Umbilical cord (tissue), 1 donor: ENCODE measurements at regions not wholly inside any gene's neighbourhood (a gene's known extent, or its start where the extent isn't known, plus 50 kb on each side); places are given as distances from the start of the nearest gene placed in this dataset.

Experiments used
- DNase-seq: peaks from one replicate; pipeline ENCODE4 v3.0.0-alpha.2; 2015; ENCODE audit warnings: low spot score

GRCh38 chr17:14487068-14487467 is 186.2 kb downstream of the HS3ST3B1 start:
- DNase-seq, result no peak

DNA sequence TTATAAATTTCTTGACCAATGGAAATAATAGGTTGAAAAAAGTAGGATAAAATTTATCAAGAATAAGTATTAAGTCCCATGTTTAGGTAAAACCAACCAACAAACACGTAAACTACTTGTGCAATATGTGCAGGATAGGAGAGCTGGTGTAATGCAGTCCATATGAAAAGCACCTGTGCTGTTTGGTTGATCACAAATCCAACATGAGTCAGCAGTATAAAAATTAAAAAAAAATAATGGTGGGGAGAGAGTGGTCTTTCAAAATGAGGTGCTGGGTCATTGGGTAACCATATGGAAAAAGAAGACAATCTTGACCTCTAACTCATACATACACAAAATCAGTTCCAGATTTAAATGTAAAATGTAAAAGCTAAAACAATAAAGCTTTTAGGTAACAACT is 181.8 kb downstream of the HS3ST3B1 start:
- no peak for DNase-seq

- DNase-seq, result no peak
Observed at GRCh38 chr17:14481664-14482063, 180.8 kb downstream of the HS3ST3B1 start.

DNA sequence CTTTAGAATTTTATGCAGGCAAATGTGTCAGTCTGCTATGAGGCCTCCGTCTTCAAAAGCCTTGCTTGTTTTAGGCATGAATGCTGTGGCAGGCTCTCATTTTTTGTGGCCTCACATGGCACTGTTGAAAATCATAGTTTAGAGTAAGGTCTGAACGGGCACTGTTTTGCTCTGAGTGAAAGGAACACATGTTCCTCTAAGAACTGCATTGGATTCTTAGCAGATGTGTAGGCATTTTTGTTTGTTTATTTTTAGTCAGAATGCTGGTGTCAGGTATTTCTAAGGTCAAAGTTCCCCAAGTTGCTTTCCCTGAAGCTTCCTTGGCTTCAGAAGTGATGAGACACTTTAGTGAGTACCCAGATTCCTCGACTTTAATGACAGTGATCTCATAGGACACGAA is 173.7 kb downstream of the HS3ST3B1 start:
- no peak for DNase-seq

DNA sequence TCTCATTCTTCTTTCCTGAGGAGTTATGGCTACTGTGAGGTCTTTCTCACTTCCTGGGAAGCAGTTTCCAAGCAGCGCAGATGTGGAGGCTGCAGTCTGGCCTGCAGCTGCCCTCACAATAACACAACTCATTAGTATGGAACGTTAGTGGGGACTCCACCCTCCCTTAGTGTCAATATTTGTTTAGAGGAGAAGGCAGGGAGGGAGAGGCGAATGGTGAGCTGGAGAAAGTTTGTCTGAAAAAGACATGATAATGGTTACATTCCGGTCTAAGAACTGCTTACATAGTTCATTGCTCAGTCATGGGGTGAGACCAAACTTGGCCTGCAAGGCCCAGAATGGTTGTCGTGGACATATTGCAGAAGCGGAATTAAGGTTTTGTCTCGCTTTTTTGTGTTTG is 170.2 kb downstream of the HS3ST3B1 start:
- no peak for DNase-seq

GRCh38 chr17:14470417-14470816 is 169.5 kb downstream of the HS3ST3B1 start:
- DNase-seq, result no peak

DNA sequence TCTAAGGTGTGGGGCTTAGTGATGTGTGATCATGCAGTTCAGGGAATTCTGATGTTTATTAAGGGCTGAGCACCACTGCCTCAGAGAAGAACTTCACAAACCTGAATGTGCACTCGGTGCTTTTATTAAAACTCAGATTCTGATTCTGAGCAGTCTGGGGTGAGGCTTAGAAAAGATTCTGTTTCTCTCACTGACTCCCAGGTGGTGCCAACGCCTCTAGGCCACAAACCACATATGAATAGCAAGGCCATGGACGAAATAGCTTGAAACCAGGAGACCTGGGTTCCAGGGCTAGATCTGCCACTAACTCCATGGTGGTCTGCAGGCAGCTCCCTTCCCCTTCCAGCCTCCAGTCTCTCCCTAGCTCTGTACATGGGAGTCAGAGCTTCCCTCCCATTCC is 169.1 kb downstream of the HS3ST3B1 start:
- no peak for DNase-seq

- no peak for DNase-seq
Observed at GRCh38 chr17:14468858-14469257, 168.0 kb downstream of the HS3ST3B1 start.

- DNase-seq, result no peak
Observed at GRCh38 chr17:14461227-14461548, 160.3 kb downstream of the HS3ST3B1 start.

- DNase-seq, result no peak
Observed at GRCh38 chr17:14460516-14461226, 159.8 kb downstream of the HS3ST3B1 start.

GRCh38 chr17:14459955-14460354 is 159.1 kb downstream of the HS3ST3B1 start:
- DNase-seq, result no peak

GRCh38 chr17:14458724-14459123 is 157.8 kb downstream of the HS3ST3B1 start:
- DNase-seq, result no peak

- DNase-seq, result no peak
Observed at GRCh38 chr17:14454746-14455145, 153.9 kb downstream of the HS3ST3B1 start.

GRCh38 chr17:14452856-14453255 is 152.0 kb downstream of the HS3ST3B1 start:
- no peak for DNase-seq

- DNase-seq, result no peak
Observed at GRCh38 chr17:14451729-14452191, 150.9 kb downstream of the HS3ST3B1 start.

DNA sequence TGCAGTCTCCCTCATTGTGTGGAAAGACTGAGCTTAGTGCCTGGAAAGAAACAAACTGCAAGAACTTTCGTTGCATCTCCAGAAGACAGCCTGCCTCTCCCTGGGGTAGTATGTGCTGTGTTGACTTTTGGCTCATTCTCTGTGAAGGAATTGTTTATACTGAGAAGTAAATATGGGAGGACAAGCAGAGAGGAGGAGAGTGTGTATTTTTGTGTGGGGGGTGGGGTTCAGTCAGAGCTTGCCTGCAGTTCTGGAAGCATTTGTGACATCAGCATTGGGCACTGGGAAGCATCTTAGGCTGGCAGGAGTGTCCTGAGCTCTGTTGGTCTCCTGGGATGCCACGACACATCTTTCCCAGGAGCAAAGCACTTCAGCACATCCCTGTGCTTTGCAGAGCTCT is 147.9 kb downstream of the HS3ST3B1 start:
- no peak for DNase-seq

DNA sequence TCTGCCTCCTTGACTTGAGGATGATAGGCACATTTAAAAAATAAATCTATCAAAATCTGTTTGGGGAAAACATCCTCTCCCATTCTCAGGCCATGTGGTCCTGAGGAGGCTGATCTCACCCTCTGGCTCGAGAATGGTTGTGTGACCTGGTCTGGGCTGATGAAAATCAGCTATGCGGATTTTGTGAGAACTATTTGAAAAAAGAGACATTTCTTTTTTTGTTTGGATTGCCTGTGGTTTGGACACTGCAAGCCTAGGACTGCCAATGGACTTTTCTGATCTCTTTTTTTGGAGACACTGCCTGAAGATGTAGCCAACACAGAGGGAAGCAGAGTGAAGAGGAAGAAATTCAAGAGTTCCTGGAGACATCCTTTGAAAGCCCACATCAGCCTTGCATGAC is 145.9 kb downstream of the HS3ST3B1 start:
- no peak for DNase-seq

GRCh38 chr17:14444915-14445314 is 144.0 kb downstream of the HS3ST3B1 start:
- no peak for DNase-seq

DNA sequence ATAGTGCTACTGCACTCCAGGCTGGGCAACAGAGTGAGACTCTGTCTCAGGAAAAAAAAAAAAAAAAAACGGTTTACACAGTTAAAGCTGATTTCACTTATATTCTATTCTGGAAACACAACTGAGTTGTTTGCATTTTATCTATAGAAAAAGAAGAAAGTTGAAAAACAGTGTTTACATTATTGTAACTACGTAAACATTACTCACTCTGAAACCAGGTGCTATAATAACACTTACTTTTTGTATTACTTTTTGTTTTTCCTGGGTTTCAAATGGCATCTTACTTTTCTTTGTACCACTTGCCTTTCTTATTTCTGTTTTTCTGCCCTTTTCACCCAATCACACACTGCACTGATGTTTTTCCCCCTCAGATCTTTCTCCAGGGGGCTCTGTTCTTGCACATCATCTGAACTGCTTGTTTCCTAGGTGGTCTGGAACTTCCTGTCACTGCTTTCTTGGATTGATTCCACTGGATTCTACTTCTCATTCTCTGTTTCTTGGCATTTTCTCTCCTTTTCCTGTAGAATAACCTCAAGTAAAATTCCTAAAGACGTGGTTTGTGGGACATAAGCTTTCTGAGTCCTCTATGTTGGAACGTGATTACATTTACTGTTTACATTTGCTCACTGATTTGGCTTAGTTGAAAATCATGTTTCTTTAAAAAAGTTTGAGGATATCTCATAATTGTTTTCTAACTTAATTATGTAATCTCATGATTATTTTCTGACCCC is 142.1 kb downstream of the HS3ST3B1 start:
- no peak for DNase-seq

- DNase-seq, result no peak
Observed at GRCh38 chr17:14437176-14437575, 136.3 kb downstream of the HS3ST3B1 start.

DNA sequence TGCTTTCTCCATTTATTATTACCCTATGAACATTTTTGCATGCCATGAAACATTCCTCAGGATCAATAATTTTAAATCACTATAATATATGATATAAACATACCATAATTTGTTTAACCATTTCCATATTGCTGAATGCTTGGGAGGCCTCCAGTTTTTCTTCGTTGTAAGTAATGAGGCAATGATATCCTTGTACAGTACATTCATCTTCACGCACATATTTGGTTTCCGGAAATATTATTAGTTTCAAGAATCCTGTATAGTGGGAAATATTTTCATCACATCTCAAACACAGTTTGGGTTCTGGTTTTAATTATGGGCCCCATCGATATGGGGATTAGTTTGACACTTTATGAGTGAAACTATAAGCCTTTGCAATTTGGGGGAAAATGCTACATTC is 135.4 kb downstream of the HS3ST3B1 start:
- no peak for DNase-seq

GRCh38 chr17:14434506-14434905 is 133.6 kb downstream of the HS3ST3B1 start:
- no peak for DNase-seq

- no peak for DNase-seq
Observed at GRCh38 chr17:14432079-14432478, 131.2 kb downstream of the HS3ST3B1 start.
